T-helper 2 cell treated with Interferon-gamma antibody and Interleukin-4, amounts not matched to agents 5 μg/mL and 100 μg/mL, for 36 hours (primary cell): ENCODE measurements at regions not wholly inside any gene's neighbourhood (a gene's known extent, or its start where the extent isn't known, plus 50 kb on each side); places are given as distances from the start of the nearest gene placed in this dataset.

Experiments
- DNase-seq: peaks from one replicate; pipeline ENCODE4 v3.0.0; 2021; ENCODE audit warnings: low spot score
- H3K27ac Mint-ChIP-seq: one replicate; pipeline ENCODE4 v1.8.0; 2021; ENCODE audit warnings: mild to moderate bottlenecking, mixed read lengths
- H3K27me3 Mint-ChIP-seq: one replicate; pipeline ENCODE4 v1.8.0; 2021; ENCODE audit warnings: low read depth, mixed read lengths
- H3K36me3 Mint-ChIP-seq: one replicate; pipeline ENCODE4 v1.8.0; 2021; ENCODE audit warnings: low read depth, mixed read lengths
- H3K4me1 Mint-ChIP-seq: one replicate; pipeline ENCODE4 v1.8.0; 2021; ENCODE audit warnings: low read depth, mixed read lengths
- H3K4me3 Mint-ChIP-seq: one replicate; pipeline ENCODE4 v1.8.0; 2022; ENCODE audit warnings: mild to moderate bottlenecking, moderate library complexity, mixed read lengths
- H3K9me3 Mint-ChIP-seq: one replicate; pipeline ENCODE4 v1.8.0; 2021; ENCODE audit warnings: mixed read lengths

DNA sequence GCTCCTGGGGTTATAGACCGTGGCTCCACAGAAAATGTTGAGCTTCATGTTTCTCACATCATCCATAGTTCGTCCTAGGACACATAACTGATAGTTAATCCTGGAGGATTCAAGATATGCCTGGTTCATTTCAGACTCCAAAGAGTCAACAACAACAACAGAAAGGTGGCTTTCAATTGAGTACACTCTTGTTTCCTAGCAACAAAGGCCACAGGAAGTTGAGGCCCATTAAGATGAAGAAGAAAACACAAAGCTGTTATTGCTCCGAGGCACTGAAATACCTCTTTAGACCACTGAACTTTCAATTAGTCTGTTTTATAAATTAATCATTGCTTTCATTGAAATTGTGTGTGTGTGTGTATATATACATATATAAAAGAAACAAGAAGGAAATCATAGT, 154.5 kb downstream of the YIPF5 start:
- Mint-ChIP-seq H3K4me3 (no peak overlapping the region), H3K9me3 (peaks cover 18% of the 10 kb centered on the region), H3K4me1 (no peaks in the 10 kb centered on the region), H3K36me3 (no peaks in the 10 kb centered on the region), H3K27me3 (peaks cover 5% of the 10 kb centered on the region), H3K27ac (no peak overlapping the region)
- DNase-seq: no peak

- Mint-ChIP-seq H3K9me3 (peaks cover 15% of the 10 kb centered on the region), H3K36me3 (no peaks in the 10 kb centered on the region), H3K4me3 (no peak overlapping the region), H3K27me3 (peaks cover 5% of the 10 kb centered on the region), H3K27ac (no peak overlapping the region), H3K4me1 (no peaks in the 10 kb centered on the region)
- DNase-seq: no peak
Observed at GRCh38 chr5:144017119-144017518, 153.3 kb downstream of the YIPF5 start.

- no peak for DNase-seq
- Mint-ChIP-seq H3K4me1 (no peaks in the 10 kb centered on the region), H3K4me3 (no peak overlapping the region), H3K9me3 (peaks cover 12% of the 10 kb centered on the region), H3K27me3 (peaks cover 5% of the 10 kb centered on the region), H3K36me3 (no peaks in the 10 kb centered on the region), H3K27ac (no peak overlapping the region)
Observed at GRCh38 chr5:144017631-144018030, 152.8 kb downstream of the YIPF5 start.

DNA sequence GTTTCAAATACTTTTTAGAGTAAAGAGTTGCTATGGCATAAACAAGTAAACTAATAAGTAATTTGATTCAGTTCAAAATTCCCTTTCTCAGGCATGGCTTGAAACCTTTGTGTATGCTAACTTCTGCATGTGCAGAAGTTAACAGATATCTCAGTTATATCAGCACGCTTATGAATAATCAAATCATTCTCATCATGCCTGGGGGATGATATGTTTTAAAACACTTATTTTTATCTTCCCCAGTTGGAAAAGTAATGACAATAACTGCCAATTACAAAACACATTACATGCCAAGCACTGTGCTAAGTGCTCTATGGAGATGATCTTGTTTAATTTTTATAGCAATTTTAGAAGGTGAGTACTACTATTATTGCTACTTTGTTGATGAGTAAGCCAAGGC, 146.4 kb downstream of the YIPF5 start:
- no peak for DNase-seq
- no peak overlapping the region for H3K27ac Mint-ChIP-seq
- no peaks in the 10 kb centered on the region for H3K4me1 Mint-ChIP-seq
- no peaks in the 10 kb centered on the region for H3K36me3 Mint-ChIP-seq
- H3K4me3 Mint-ChIP-seq: no peak overlapping the region
- peaks cover 3% of the 10 kb centered on the region for H3K9me3 Mint-ChIP-seq
- peaks cover under 1% of the 10 kb centered on the region for H3K27me3 Mint-ChIP-seq

DNA sequence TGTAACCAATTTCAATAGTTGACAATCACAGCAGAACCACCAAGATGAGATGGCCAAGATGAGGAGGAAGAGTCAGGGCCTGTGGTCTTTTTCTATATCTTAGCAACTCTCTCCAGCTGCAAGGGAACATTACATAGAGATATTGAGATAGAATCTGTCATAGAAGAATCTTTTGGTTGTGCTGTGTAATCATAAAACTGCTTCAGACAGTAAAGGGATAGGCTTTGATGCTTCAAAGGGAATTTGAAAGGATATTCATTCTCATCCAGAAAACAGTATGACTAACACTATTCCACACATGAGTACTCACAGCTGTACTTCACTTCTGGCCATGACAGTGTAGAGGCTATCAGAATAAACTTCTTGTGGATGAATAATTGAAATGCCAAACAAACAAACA, 145.9 kb downstream of the YIPF5 start:
- no peaks in the 10 kb centered on the region for H3K27me3 Mint-ChIP-seq
- no peaks in the 10 kb centered on the region for H3K36me3 Mint-ChIP-seq
- DNase-seq: no peak
- H3K4me1 Mint-ChIP-seq: no peaks in the 10 kb centered on the region
- peaks cover 3% of the 10 kb centered on the region for H3K9me3 Mint-ChIP-seq
- H3K27ac Mint-ChIP-seq: no peak overlapping the region
- H3K4me3 Mint-ChIP-seq: no peak overlapping the region

- no peaks in the 10 kb centered on the region for H3K27me3 Mint-ChIP-seq
- H3K4me3 Mint-ChIP-seq: no peak overlapping the region
- no peak overlapping the region for H3K27ac Mint-ChIP-seq
- H3K4me1 Mint-ChIP-seq: no peaks in the 10 kb centered on the region
- H3K9me3 Mint-ChIP-seq: no peaks in the 10 kb centered on the region
- H3K36me3 Mint-ChIP-seq: no peaks in the 10 kb centered on the region
- DNase-seq: no peak
Observed at GRCh38 chr5:144026286-144026685, 144.2 kb downstream of the YIPF5 start.

DNA sequence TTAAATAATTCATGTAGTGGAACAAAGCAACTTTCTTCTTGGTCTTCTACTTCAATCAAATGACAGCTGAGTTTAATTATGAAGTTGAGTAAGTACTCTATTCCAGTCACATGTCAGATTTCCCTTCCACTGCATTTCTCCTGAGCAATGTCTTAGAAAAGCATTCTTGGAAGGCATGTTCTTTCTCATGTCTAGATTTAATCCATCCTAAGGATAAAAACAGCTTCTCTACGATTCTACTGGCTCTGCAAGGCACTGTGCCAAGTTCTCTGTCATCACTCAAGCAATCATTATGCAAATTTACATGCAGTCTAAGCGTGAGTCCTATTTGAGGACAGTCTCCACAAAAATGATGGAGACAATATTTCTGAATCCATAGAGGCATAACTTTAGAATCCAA, 142.4 kb downstream of the YIPF5 start:
- H3K36me3 Mint-ChIP-seq: no peaks in the 10 kb centered on the region
- no peak overlapping the region for H3K4me3 Mint-ChIP-seq
- no peak for DNase-seq
- H3K27me3 Mint-ChIP-seq: peaks cover 2% of the 10 kb centered on the region
- H3K4me1 Mint-ChIP-seq: no peaks in the 10 kb centered on the region
- no peaks in the 10 kb centered on the region for H3K9me3 Mint-ChIP-seq
- H3K27ac Mint-ChIP-seq: no peak overlapping the region

GRCh38 chr5:144028636-144029035, 141.8 kb downstream of the YIPF5 start:
- no peak overlapping the region for H3K4me3 Mint-ChIP-seq
- H3K36me3 Mint-ChIP-seq: no peaks in the 10 kb centered on the region
- no peak overlapping the region for H3K27ac Mint-ChIP-seq
- DNase-seq: no peak
- H3K9me3 Mint-ChIP-seq: no peaks in the 10 kb centered on the region
- H3K27me3 Mint-ChIP-seq: peaks cover 2% of the 10 kb centered on the region
- H3K4me1 Mint-ChIP-seq: no peaks in the 10 kb centered on the region

- DNase-seq: no peak
Observed at GRCh38 chr5:144030904-144031303, 139.6 kb downstream of the YIPF5 start.

DNA sequence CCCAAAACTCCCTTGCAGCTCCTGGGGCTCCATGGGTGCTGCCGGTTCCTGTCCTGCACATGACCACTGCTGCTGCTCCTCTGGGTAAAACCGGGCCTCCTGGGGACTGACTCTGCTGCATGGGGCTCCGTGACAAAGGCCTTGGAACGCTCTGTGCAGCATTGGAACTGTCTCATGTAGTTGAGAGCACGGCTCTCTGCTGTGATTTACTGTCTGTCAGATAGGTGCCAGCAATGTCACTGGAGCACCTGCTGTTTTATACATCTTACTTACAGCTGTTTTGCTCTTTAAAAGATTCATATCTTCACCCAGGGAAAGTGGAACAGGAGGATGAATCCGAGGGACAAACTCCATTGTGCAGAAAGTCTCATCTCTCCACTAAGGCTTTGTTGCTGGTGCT, 138.1 kb downstream of the YIPF5 start:
- Mint-ChIP-seq H3K27me3 (peaks cover 2% of the 10 kb centered on the region), H3K4me3 (no peak overlapping the region), H3K4me1 (no peaks in the 10 kb centered on the region), H3K27ac (no peak overlapping the region), H3K36me3 (no peaks in the 10 kb centered on the region), H3K9me3 (no peaks in the 10 kb centered on the region)
- no peak for DNase-seq

More at GRCh38 chr5:144030904-144031303, 139.6 kb downstream of the YIPF5 start:
- Mint-ChIP-seq H3K27me3 (peaks cover 2% of the 10 kb centered on the region), H3K9me3 (no peaks in the 10 kb centered on the region), H3K36me3 (no peaks in the 10 kb centered on the region), H3K4me3 (no peak overlapping the region), H3K27ac (no peak overlapping the region), H3K4me1 (no peaks in the 10 kb centered on the region)

- H3K9me3 Mint-ChIP-seq: no peaks in the 10 kb centered on the region
- peaks cover 2% of the 10 kb centered on the region for H3K27me3 Mint-ChIP-seq
- no peak for DNase-seq
- no peaks in the 10 kb centered on the region for H3K36me3 Mint-ChIP-seq
- H3K27ac Mint-ChIP-seq: no peak overlapping the region
- H3K4me1 Mint-ChIP-seq: no peaks in the 10 kb centered on the region
- H3K4me3 Mint-ChIP-seq: no peak overlapping the region
Observed at GRCh38 chr5:144033486-144033885, 137.0 kb downstream of the YIPF5 start.

GRCh38 chr5:144035046-144035740, 135.3 kb downstream of the YIPF5 start:
- H3K27me3 Mint-ChIP-seq: peaks cover 2% of the 10 kb centered on the region
- H3K9me3 Mint-ChIP-seq: no peaks in the 10 kb centered on the region
- no peaks in the 10 kb centered on the region for H3K36me3 Mint-ChIP-seq
- DNase-seq: no peak
- H3K4me3 Mint-ChIP-seq: no peak overlapping the region
- no peak overlapping the region for H3K27ac Mint-ChIP-seq
- no peaks in the 10 kb centered on the region for H3K4me1 Mint-ChIP-seq

- Mint-ChIP-seq H3K27ac (no peak overlapping the region), H3K36me3 (no peaks in the 10 kb centered on the region), H3K4me3 (no peak overlapping the region), H3K27me3 (peaks cover under 1% of the 10 kb centered on the region), H3K4me1 (no peaks in the 10 kb centered on the region), H3K9me3 (no peaks in the 10 kb centered on the region)
- DNase-seq: no peak
Observed at GRCh38 chr5:144036476-144036875, 134.0 kb downstream of the YIPF5 start.

GRCh38 chr5:144040615-144041305, 129.7 kb downstream of the YIPF5 start:
- Mint-ChIP-seq H3K27ac (no peak overlapping the region), H3K9me3 (no peaks in the 10 kb centered on the region), H3K27me3 (no peaks in the 10 kb centered on the region), H3K36me3 (no peaks in the 10 kb centered on the region), H3K4me1 (no peaks in the 10 kb centered on the region), H3K4me3 (no peak overlapping the region)
- no peak for DNase-seq

GRCh38 chr5:144042156-144042555, 128.3 kb downstream of the YIPF5 start:
- Mint-ChIP-seq H3K36me3 (no peaks in the 10 kb centered on the region), H3K27me3 (no peaks in the 10 kb centered on the region), H3K27ac (no peak overlapping the region), H3K4me1 (no peaks in the 10 kb centered on the region), H3K9me3 (no peaks in the 10 kb centered on the region), H3K4me3 (no peak overlapping the region)
- DNase-seq: no peak
